Liver (tissue), 3 donors: ENCODE measurements at regions not wholly inside any gene's neighbourhood (a gene's known extent, or its start where the extent isn't known, plus 50 kb on each side); places are given as distances from the start of the nearest gene placed in this dataset.

Experiments used
- CTCF ChIP-seq: fragments of 150-350 bp; IDR thresholded peaks from 2 replicates; pipeline ENCODE4 v1.5.1; 2017; ENCODE audit warnings: improper control_type of control experiment, low read depth, low read length; ENCODE audit not compliant: missing input control
- EGR1 ChIP-seq, 2 donors: IDR thresholded peaks; 2 replicates each; pipeline ENCODE4 v1.6.1; 2016 to 2018; ENCODE audit warnings: antibody characterized with exemption in 2 of 2, low read depth in 2 of 2
- HNF4G ChIP-seq: IDR thresholded peaks from 2 replicates; pipeline ENCODE4 v1.6.1; 2016; ENCODE audit warnings: antibody characterized with exemption
- JUND ChIP-seq, 2 donors: IDR thresholded peaks; 2 replicates each; pipeline ENCODE4 v1.6.1; 2016; ENCODE audit warnings: antibody characterized with exemption in 2 of 2
- MAX ChIP-seq: IDR thresholded peaks from 2 replicates; pipeline ENCODE4 v1.6.1; 2016; ENCODE audit warnings: antibody characterized with exemption
- RAD21 ChIP-seq, 2 donors: IDR thresholded peaks; 2 replicates each; pipeline ENCODE4 v1.6.1; 2016; ENCODE audit warnings: antibody characterized with exemption in 2 of 2, mild to moderate bottlenecking in 2 of 2
- REST ChIP-seq: IDR thresholded peaks from 2 replicates; pipeline ENCODE4 v1.6.1; 2016; ENCODE audit warnings: antibody characterized with exemption, mild to moderate bottlenecking
- RXRA ChIP-seq, 2 donors: IDR thresholded peaks; 2 replicates each; pipeline ENCODE4 v1.6.1; 2017 to 2018; ENCODE audit warnings: antibody characterized with exemption in 2 of 2, mild to moderate bottlenecking in 1 of 2
- SP1 ChIP-seq: IDR thresholded peaks from 2 replicates; pipeline ENCODE4 v1.6.1; 2018; ENCODE audit warnings: antibody characterized with exemption, mild to moderate bottlenecking
- TF ChIP-seq, protein P1 (sequence below): IDR thresholded peaks from 2 replicates; pipeline ENCODE4 v1.6.1; 2016; ENCODE audit warnings: antibody characterized with exemption
- donor health status: healthy.
- donor health status: healthy.

DNA sequence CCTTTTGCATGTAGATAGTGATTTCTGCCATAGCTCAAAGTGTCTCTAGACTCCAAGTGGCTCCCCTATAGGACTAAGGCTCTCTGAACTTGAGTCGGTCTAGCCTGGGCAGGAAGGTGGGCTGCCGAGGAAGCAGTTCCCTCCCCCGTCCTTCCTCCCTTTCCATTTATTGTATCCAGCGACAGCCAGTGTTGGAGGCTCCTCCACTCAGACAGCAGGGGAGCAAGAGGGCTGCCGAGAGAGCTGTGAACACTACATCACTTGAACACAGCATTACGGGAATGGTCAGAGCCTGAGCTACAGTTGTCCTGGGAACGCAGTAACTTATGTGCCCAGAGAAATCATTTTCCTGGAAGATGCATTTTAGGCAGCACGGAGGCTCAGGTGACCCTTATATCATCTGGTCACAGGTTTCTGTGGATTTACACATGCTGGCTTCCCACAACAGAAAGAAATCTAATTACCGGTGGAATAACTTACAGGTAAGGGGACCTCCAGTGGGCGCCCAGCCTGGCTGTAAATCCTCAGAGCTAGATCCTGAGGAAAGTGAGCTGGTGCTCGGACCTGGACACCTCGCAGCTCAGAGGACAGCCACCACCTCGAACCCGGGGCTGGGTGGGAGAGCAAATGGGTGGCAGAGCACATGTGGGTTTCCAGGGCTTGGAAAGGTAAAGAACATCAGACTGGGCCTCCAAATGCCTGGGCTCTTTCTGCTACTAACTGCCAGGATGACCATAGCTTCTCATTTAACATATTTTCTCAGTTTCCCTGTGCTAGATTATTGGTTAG lies 197.1 kb downstream of the UACA start:
- TF ChIP-seq CTCF, result no peak
- no peak for TF ChIP-seq HNF4G
- no peak for TF ChIP-seq SP1
- no peak for TF ChIP-seq JUND (IDR thresholded peaks at IDR 0.05)
- no peak for TF ChIP-seq MAX
- TF ChIP-seq, protein P1, sequence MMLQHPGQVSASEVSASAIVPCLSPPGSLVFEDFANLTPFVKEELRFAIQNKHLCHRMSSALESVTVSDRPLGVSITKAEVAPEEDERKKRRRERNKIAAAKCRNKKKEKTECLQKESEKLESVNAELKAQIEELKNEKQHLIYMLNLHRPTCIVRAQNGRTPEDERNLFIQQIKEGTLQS, result no peak
- TF ChIP-seq EGR1 (IDR thresholded peaks at IDR 0.05; ENCODE audit: low read depth in 2 of 2), result no peak
- TF ChIP-seq REST, result no peak
- TF ChIP-seq RAD21 (IDR thresholded peaks at IDR 0.05), result no peak
- no peak for TF ChIP-seq RXRA (IDR thresholded peaks at IDR 0.05)
